HL-60 (cell line): ENCODE measurements at regions not wholly inside any gene's neighbourhood (a gene's known extent, or its start where the extent isn't known, plus 50 kb on each side); places are given as distances from the start of the nearest gene placed in this dataset.

Source experiments
- GABPA ChIP-seq: IDR thresholded peaks from 2 replicates; pipeline ENCODE4 v1.6.1; 2012; ENCODE audit warnings: low read depth
- POLR2AphosphoS5 ChIP-seq: IDR thresholded peaks from 2 replicates; pipeline ENCODE4 v1.6.1; 2012; ENCODE audit warnings: low read depth
- SPI1 ChIP-seq: IDR thresholded peaks from 2 replicates; pipeline ENCODE4 v1.6.1; 2012; ENCODE audit warnings: low read depth, mild to moderate bottlenecking, borderline replicate concordance
- TF ChIP-seq, protein P1 (sequence below): IDR thresholded peaks from one replicate; pipeline ENCODE4 v1.5.1; 2011; ENCODE audit warnings: low read length, control low read depth, inconsistent platforms; ENCODE audit not compliant: insufficient read depth
- TF ChIP-seq, protein P2 (sequence below): IDR thresholded peaks from 2 replicates; pipeline ENCODE4 v1.6.1; 2012; ENCODE audit warnings: low read depth; ENCODE audit not compliant: insufficient replicate concordance

DNA sequence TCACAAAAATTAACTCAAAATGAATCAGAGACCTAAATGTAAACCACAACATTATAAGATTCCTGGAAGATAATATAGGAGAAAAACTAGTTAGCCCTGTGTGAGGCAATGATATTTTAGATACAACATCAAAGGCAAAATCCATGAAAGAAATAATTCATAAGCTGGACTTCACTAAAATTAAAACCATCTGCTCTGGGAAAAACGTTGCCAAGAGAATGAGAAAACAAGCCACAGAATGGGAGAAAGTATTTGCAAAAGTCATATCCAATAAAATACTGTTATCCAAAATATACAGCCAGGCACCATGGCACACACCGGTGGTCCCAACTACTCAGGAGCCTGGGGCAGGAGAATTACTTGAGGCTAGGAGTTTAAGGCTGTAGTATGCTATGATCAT lies 70.3 kb downstream of the SYF2 start:
- TF ChIP-seq, protein P1, sequence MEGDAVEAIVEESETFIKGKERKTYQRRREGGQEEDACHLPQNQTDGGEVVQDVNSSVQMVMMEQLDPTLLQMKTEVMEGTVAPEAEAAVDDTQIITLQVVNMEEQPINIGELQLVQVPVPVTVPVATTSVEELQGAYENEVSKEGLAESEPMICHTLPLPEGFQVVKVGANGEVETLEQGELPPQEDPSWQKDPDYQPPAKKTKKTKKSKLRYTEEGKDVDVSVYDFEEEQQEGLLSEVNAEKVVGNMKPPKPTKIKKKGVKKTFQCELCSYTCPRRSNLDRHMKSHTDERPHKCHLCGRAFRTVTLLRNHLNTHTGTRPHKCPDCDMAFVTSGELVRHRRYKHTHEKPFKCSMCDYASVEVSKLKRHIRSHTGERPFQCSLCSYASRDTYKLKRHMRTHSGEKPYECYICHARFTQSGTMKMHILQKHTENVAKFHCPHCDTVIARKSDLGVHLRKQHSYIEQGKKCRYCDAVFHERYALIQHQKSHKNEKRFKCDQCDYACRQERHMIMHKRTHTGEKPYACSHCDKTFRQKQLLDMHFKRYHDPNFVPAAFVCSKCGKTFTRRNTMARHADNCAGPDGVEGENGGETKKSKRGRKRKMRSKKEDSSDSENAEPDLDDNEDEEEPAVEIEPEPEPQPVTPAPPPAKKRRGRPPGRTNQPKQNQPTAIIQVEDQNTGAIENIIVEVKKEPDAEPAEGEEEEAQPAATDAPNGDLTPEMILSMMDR = no peak
- TF ChIP-seq GABPA (no peak), POLR2AphosphoS5 (no peak), SPI1 (no peak)
- TF ChIP-seq, protein P2, sequence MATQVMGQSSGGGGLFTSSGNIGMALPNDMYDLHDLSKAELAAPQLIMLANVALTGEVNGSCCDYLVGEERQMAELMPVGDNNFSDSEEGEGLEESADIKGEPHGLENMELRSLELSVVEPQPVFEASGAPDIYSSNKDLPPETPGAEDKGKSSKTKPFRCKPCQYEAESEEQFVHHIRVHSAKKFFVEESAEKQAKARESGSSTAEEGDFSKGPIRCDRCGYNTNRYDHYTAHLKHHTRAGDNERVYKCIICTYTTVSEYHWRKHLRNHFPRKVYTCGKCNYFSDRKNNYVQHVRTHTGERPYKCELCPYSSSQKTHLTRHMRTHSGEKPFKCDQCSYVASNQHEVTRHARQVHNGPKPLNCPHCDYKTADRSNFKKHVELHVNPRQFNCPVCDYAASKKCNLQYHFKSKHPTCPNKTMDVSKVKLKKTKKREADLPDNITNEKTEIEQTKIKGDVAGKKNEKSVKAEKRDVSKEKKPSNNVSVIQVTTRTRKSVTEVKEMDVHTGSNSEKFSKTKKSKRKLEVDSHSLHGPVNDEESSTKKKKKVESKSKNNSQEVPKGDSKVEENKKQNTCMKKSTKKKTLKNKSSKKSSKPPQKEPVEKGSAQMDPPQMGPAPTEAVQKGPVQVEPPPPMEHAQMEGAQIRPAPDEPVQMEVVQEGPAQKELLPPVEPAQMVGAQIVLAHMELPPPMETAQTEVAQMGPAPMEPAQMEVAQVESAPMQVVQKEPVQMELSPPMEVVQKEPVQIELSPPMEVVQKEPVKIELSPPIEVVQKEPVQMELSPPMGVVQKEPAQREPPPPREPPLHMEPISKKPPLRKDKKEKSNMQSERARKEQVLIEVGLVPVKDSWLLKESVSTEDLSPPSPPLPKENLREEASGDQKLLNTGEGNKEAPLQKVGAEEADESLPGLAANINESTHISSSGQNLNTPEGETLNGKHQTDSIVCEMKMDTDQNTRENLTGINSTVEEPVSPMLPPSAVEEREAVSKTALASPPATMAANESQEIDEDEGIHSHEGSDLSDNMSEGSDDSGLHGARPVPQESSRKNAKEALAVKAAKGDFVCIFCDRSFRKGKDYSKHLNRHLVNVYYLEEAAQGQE = no peak
